HK-2 (cell line): ENCODE measurements at regions not wholly inside any gene's neighbourhood (a gene's known extent, or its start where the extent isn't known, plus 50 kb on each side); places are given as distances from the start of the nearest gene placed in this dataset.
"Not testable (repeated sequence)": the region's sequence is repeated elsewhere in the genome, so short reads cannot be mapped to it uniquely, and the experiment has no call there.

ENCODE experiments used
- DNase-seq: peaks from one replicate; pipeline ENCODE4 v3.0.0-alpha.2; 2018; ENCODE audit not compliant: unreplicated experiment

DNA sequence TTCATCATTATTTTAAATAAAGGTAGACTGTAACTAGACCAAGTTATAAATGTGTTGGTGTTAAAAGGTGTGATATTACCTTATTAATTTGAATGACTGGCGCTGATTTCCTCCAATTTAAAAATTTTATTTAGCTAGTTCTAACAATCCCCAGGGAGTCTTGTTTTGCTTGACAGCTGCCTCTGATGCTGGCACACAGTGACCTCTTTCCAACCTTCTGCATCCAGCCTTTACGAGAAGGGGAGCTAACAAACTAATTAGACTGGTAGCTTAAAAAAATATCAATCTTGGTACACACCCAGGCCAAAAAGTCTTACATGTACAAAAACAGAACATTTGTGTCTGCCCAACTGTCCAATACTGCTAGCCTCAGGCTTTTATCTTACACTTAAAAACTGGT is 51.8 kb upstream of the ENPEP start:
- no peak for DNase-seq

DNA sequence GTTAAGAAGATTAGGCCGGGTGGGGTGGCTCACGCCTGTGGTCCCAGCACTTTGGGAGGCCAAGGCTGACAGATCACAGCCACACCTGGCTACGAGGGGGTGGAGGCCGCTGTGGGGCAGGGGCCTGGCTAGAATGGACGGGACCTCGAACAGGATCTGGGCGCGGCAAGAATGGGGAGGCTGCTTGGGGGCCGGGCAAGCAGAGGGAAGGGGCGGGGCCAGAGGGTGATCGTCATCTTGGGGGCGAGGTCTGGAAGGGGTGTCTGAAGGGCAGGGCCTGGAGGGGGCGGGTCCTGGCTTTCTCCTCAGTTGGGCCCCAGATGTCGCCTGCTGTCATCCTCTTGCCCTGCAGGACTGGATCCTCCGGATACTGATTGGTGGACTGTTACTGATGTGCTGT is 57.3 kb upstream of the ENPEP start:
- DNase-seq: no peak

DNA sequence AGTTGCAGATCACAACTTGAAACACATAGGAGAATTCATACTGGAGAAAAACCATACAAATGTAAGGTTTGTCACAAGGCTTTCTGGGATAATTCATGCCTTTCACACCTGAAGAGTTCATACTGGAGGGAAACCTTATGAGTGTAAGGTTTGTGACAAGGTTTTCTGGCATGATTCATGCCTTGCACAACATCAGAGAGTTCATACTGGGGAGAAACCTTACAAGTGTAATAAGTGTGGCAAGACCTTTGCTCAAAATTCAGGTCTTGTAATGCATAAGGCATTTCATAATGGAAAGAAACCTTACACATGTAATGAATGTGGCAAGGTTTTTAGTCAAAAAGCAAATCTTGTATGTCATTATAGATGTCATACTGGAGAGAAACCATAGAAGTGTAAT is 58.8 kb upstream of the ENPEP start:
- no peak for DNase-seq

DNA sequence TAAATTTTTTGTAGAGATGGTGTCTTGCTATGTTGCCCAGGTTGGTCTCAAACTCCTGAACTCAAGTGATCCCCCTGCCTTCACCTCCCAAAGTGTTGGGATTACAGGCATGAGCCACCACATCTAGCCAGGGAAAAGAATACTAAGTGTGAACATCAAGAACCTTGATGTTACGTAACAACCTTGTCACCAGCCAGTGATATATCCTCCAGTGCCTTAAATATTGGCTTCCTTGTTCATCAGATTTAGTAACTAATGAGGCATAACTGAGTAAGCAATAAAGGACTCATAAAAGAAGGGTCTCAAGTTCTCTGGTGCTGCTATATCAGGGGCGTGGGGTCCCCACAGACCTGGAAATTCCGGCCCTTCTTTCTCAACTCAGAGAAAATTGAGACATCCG is 60.5 kb upstream of the ENPEP start:
- no peak for DNase-seq

DNA sequence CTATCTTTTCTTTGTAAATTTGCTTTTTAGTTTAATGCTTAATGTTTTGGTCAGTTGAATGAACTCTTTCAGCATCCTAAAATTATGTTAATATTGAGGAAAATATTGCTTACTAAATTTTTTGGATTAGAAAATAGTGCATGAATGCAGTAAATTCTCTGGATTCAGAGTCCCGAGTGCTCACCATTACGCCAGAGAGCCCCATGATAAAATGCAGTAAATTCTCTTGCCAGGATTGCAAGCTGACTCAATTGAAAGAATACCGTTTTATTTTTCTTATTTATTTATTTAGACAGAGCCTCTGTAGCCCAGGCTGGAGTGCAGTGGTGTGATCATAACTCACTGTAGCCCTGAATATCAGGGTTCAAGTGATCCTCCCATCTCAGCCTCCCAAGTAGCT is 60.9 kb upstream of the ENPEP start:
- no peak for DNase-seq

DNA sequence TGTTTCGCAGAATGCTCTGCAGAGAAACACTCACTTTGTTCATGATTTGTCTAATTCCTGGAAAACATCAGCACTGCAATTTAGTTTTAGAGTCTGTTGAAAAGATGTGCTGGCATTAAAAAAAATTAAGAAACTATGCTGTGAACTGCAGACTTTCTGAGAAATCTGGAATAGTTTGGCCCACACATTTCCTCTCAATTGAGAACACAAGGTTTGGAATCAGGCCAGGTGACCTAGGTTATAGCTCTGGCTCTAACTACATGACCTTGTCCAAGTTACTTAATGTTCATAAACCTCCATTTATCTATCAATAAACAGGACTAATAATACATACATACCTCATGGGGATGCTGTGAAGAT is 61.4 kb upstream of the ENPEP start:
- no peak for DNase-seq

DNA sequence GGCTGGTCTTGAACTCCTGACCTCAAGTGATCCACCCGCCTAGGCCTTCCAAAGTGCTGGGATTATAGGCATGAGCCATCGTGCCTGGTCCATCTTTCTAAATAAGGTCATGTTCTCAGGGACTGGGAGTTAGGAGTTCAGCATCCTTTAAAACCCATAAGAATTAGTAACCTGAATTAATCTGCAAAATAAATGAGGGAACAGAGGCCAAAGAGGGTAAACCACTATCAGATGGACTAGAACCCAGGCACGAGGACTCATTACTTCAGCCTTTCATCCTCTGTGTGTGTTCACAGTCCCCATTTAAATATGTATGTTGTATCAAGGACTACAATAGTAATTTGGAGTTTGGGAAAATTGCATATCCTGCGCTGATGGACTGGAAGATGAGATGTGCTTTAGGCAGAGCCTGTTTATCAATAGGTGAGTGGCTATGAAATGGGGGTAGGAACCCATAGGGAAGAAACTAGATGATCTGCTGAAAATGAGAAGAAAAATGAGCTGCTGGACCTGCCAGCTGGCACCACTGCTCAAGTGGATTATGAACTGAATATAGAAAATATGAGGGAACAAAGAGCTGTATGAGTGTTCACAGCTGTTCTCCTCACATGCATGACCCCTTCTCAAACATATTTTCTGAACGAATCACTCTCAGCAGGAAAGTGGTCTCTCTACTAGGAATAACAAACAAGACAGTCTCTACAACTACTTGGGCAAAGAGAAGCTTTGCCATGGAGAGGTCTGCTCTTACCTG is 62.0 kb upstream of the ENPEP start:
- DNase-seq: not testable (repeated sequence)

DNA sequence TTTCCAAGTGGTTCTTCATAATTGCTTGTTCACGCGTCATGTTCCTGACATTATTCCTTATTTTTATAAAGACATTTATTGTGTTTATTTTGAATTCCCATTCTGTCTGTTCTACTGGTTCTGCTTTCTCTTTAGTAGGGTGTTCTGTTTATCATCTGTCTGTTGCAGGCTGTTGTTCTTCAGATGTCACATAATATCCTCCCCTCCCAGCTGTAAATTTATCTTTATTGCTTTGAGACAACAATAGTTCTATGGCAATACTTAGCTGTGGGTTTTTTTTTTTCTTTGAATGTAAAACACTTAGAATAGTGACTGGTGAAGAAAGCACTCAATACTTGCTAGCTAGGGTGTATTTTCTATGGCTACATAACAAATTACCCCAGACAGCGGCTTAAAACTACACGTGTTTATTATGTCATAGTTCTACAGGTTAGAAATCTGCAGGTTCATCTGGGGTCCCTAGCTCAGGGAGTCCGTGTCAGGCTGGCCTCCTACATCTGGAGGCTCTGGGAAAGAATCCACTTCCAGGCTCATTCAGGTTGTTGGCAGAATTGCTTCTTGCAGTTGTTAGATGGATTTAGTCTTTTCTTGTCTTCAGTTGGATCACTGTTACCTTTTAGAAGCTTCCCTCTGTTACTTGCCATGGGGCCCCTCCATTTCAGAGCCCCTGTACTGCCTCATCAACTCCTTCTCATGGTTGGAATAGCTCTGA is 63.4 kb upstream of the ENPEP start:
- DNase-seq: no peak

DNA sequence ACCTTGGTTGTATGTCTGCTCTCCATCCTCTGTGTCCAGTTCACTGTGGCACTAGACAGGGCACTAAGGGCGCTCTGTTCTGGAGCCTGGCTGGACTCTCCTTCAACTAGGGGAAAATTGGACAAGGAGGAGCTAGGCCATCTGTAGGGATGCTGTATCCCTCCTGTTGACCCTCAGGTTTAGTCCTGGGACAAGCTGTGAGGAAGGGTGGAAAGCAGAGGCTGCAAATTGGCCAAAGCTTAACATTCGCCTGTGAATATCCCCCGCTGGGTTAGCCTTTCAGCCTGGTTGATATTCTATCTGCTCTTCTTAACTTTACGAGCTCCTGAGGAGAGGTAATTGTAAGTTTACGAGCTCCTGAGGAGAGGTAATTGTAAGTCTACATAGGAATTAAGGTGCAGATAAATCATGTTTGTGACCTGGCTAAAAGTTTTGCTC is 64.4 kb upstream of the ENPEP start:
- no peak for DNase-seq

DNA sequence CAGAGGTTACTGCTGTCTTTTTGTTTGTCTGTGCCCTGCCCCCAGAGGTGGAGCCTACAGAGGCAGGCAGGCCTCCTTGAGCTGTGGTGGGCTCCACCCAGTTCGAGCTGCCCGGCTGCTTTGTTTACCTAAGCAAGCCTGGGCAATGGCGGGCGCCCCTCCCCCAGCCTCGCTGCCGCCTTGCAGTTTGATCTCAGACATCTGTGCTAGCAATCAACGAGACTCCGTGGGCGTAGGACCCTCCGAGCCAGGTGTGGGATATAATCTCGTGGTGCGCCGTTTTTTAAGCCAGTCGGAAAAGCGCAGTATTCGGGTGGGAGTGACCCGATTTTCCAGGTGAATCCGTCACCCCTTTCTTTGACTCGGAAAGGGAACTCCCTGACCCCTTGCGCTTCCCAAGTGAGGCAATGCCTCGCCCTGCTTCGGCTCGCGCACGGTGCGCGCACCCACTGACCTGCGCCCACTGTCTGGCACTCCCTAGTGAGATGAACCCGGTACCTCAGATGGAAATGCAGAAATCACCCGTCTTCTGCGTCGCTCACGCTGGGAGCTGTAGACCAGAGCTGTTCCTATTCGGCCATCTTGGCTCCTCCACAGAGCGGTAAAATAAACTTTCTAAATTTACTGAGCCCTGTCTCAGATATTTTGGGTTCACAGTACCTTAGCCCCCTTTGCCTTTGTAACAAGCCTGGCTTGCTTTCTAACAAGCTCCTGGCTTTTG is 64.9 kb upstream of the ENPEP start:
- DNase-seq: not testable (repeated sequence)

DNA sequence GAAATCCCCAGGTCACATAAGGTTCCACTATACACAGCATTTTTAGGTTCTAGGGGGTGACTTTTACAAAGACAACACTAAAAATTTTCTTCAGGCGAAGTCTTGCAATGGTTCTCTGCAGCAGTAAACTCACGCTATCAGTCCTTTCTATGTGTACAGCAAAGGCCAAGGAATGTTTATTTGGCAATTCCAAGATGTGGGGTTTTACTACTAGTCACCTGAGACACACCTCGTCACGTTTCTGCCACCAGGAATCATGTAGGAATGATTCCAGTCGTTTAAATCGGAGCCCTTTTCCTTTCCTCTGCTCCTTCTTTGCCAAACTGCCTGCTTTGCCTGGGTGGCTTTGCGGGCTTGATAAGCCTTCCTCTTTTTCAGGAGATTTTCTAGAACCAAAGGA is 75.9 kb upstream of the ENPEP start:
- DNase-seq: no peak

DNA sequence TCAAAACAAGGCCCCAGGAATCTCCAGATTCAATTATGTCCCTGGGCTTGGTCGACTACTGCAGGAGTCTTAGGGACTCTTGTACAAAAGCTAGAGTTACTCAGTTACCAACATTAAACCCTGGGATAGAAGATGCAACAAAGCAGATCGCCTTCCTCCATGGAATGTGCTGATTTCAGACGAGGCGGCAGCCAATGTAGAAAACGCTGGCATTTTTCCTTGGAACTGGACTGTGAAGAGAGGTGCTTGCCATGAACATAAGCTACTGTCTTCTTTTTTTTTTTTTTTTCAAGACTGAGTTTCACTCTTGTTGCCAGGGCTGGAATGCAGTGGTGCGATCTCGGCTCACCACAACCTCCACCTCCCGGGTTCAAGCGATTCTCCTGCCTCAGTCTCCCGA is 76.9 kb upstream of the ENPEP start:
- not testable (repeated sequence) for DNase-seq

DNA sequence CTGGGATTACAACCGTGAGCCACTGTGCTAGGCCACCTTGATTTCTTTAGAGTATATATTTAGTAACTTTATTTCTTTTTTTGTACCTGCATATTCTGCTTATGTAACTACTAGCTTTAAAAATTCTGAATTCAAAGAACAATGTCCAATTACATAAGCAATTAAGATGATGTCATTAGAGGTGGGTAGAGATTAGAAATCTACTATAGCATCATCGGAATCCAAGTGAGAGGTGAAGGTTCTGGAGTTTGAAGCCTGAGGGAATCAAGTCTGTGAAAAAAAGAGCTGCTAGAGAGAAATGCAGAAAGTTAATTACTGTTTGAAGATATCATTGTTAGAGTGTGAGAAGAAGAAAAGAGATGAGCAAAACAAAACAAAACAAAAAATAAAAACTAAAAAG is 79.0 kb upstream of the ENPEP start:
- DNase-seq: no peak

DNA sequence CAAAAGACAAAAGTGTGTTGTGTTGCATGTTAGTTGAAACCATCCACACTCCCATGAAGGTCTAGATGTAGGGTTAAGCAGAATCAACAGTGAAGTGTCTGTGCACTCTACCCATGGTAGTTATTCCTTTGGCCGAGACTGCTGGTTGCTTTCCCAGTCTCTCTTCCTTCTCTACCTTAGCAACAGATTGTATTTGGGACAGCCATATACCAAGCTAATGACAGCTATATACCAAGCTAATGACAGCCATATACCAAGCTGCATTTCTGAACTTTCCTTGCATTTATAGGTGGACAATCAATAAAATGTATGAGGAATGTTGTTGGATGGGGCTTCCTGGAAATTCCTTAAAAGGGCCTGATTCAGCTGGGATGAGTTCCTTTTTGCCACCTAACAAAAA is 80.5 kb upstream of the ENPEP start:
- no peak for DNase-seq

DNA sequence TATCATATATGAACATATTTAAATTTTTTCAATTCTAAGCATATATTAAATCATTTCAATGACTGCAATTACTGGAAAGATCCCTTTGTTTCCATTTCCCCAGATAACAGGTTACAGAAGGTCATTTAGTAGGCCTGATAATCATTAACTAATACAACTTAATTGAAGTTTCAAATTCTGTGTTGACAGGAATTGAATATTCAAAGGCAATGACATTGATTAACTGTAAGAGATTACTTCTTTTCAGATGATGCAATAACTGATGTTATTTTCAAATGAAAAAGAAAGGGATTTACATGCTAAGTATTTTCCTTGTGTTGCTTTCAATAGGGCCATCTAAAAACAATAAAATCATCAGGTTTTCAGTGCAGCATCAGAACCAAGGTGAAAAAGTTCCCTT is 81.1 kb upstream of the ENPEP start:
- no peak for DNase-seq

DNA sequence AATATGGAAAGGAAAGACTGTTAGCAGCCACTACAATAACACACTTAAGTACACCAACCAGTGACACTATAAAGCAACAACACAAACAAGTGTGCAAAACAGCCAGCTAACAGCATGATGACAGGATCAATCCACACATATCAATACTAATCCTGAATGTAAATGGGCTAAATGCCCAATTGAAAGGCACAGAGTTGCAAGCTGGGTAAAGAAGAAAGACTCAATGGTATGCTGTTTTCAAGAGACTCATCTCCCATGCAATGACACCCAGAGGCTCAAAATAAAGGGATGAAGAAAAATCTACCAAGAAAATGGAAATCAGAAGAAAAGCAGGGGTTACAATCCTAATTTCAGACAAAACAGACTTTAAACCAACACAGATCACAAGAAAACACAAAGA is 94.2 kb upstream of the ENPEP start:
- DNase-seq: no peak

DNA sequence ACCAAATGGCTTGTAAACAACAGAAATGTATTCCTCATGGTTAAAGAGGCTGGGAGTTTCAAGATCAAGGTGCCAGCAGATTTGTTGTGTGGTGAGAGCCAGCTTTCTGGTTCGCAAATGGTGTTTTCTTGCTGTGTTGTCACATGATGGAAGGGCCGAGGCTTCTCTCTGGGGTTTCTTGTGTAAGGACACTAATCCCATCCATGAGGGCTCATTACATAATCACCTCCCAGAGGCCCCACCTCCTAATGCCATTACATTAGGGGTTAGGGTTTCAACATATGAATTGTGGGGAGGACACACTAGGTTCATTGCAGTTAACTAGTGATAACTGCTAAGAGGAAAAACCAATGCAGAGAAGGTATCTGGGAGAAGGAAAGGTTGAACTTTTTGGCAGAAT is 103.5 kb upstream of the ENPEP start:
- no peak for DNase-seq

DNA sequence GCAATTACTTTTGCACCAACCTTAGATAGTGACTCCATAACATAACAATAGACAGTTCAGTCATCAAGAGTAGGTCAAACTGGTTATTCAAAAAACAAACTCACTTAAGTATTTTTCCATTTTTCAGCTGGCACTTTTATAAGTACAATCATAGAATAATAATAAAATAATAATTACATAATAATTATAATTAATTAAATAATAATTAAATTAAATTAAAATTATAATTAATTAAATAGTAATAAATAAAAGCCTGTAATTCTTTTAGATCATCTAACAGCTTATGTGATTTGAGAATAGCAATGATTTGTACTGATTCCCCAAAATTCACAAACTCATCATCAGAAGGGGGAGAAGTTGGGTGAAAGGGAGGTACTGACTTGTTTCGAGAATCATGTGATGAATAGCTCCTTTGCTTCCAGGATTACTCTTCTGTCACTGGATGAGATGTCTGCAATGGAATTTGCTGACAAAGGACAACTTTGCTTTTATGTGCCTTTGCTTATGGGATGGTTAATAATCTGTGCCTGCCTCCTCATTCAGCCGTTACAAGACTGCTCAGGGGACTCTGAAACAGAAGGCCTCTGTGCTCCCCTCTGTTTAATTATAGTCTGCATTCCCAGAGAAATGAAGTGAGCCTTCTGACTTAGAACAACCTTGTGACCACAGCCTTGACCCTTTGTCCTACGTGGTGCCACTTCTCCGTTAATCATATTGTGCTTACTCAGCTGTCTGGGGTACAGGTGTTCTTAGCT is 104.8 kb upstream of the ENPEP start:
- peak; percentile 51 for DNase-seq

DNA sequence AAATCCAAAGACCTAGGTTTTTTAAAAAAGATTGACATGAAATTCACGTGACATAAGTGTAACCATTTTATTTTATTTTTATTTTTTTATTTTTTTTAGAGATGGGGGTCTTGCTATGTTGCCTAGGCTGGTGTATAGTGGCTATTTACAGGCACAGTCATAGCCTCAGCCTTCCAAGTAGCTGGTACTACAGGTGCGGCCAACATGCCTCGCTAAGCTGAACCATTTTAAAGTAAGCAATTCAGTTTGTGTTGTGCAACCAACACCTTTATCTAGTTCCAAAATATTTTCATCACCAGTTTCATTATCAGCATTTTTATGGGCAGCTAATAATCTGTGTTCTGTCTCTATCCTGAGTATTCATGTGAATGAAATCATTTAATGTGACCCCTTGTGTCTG is 107.5 kb upstream of the ENPEP start:
- DNase-seq: no peak

DNA sequence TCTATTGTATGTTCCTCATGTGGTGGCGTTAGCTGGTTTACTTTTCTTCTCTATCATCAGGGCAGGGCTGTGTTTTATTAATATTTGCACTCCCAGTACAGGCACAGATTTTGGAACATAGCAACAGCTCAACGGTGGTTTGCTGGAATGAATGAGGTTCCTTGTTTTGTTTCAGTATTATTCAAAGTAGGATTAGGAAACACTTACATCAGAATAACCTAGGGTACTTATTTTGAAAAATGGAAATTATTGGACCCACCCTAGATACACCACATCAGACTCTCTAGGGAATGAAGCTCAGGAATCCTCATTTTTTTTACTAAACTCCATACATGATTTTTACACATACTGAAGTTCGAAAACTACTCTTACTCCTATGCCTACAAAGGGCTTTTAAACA is 108.8 kb upstream of the ENPEP start:
- DNase-seq: no peak

DNA sequence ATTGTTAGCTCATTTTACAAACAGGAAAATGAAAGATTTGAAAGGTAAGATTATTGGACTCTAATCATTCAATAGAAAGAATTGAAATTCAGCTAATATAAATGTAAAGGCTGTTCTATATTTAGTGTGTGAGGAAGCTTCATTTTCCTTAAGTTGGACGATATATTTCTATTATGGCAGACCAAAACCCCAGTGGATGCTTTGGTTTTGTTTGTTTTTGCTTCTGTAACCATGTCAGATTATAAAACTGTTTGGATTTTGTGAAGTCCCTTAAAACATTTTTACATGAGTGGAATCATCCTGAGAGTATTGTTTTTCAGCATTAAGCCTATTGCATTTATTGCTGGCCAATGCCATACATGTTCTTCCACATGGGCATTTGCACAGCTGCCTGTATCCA is 110.2 kb upstream of the ENPEP start:
- DNase-seq: no peak

DNA sequence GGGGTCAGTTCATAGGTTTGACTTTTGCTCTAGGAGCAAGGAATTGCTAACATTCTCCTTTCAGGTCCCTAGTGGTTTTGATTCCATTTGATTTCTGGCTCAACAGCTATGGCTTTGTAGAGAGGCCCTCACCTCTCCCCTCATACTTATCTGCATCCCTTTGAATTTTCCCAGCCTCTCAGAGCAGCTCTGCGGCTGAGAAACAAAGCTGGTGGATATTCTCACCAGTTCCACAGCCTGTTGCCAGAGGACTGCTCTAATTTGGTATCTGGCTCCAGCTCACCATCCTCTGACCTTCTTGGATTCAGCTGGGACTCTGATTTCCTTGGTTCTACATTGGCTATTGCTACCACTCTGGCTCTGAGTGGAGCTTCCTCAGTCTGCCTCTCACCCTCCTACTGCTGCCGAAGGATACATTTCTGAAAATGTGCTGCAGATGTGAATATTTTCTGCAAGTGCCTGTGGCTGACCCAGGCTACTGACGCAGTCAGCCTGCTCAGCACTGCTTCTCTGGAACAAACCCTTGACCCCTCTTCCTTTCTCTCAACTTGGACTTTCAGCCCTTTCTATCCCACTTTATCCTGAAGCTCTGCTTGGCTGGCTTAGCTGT is 110.9 kb upstream of the ENPEP start:
- DNase-seq: no peak
